Keratinocyte (primary cell): ENCODE measurements at regions not wholly inside any gene's neighbourhood (a gene's known extent, or its start where the extent isn't known, plus 50 kb on each side); places are given as distances from the start of the nearest gene placed in this dataset.

Experiments
- DNase-seq: peaks from one replicate; pipeline ENCODE4 v3.0.0-alpha.2; 2011; ENCODE audit warnings: low read depth, missing footprints, low spot score
- FAIRE-seq: peaks from 2 replicates; lab custom pipeline; 2011; peaks lifted over from hg19 to GRCh38; lab: Jason Lieb, UNC
- H2AFZ ChIP-seq: 2 replicates; pipeline ENCODE4 v1.6.0; 2012; ENCODE audit warnings: low read length, control low read depth, inconsistent platforms; ENCODE audit not compliant: control insufficient read depth
- H3K27ac ChIP-seq: 2 replicates; pipeline ENCODE4 v1.5.1; 2011; ENCODE audit warnings: low read length; ENCODE audit not compliant: control insufficient read depth, insufficient read depth
- H3K27me3 ChIP-seq: 3 replicates; pipeline ENCODE4 v1.6.0; 2011; ENCODE audit warnings: low read length; ENCODE audit not compliant: control insufficient read depth, insufficient read depth; ENCODE audit errors: extremely low read depth
- H3K36me3 ChIP-seq, 2 experiments: 2 replicates in 1 of 2; 3 replicates in 1 of 2; pipeline ENCODE4 v1.5.1; 2011; ENCODE audit warnings: low read length in 2 of 2, mild to moderate bottlenecking in 1 of 2; ENCODE audit not compliant: control insufficient read depth in 2 of 2, insufficient read depth in 2 of 2; ENCODE audit errors: extremely low read depth in 1 of 2
- H3K4me1 ChIP-seq: 3 replicates; pipeline ENCODE4 v1.5.1; 2011; ENCODE audit warnings: low read length; ENCODE audit not compliant: control insufficient read depth, insufficient read depth; ENCODE audit errors: extremely low read depth
- H3K4me2 ChIP-seq: 3 replicates; pipeline ENCODE4 v1.6.0; 2011; ENCODE audit warnings: low read depth, low read length; ENCODE audit not compliant: control insufficient read depth, insufficient read depth; ENCODE audit errors: extremely low read depth
- H3K4me3 ChIP-seq, 3 experiments: fragments of 200-600 bp in 1 of 3; sonication (generic) in 1 of 3; 2 replicates in 2 of 3; 3 replicates in 1 of 3; pipeline ENCODE4 v1.5.1; 2011 to 2016; ENCODE audit warnings: low read length in 3 of 3, mild to moderate bottlenecking in 3 of 3, control low read depth in 2 of 3, inconsistent platforms in 1 of 3, low read depth in 1 of 3, mixed read lengths in 1 of 3, mixed run types in 1 of 3, moderate library complexity in 1 of 3; ENCODE audit not compliant: control insufficient read depth in 2 of 3, insufficient read depth in 2 of 3; ENCODE audit errors: extremely low read depth in 1 of 3
- H3K79me2 ChIP-seq: 2 replicates; pipeline ENCODE4 v1.6.0; 2012; ENCODE audit warnings: low read length; ENCODE audit not compliant: control insufficient read depth, insufficient read depth
- H3K9ac ChIP-seq: 3 replicates; pipeline ENCODE4 v1.6.0; 2011; ENCODE audit warnings: low read length; ENCODE audit not compliant: control insufficient read depth, insufficient read depth; ENCODE audit errors: extremely low read depth
- H3K9me1 ChIP-seq: 3 replicates; pipeline ENCODE4 v1.6.0; 2011; ENCODE audit warnings: low read length; ENCODE audit not compliant: control insufficient read depth, insufficient read depth; ENCODE audit errors: extremely low read depth
- H3K9me3 ChIP-seq: 2 replicates; pipeline ENCODE4 v1.5.1; 2012; ENCODE audit warnings: low read depth, low read length; ENCODE audit not compliant: control insufficient read depth
- H4K20me1 ChIP-seq: 3 replicates; pipeline ENCODE4 v1.6.0; 2011; ENCODE audit warnings: low read length; ENCODE audit not compliant: control insufficient read depth, insufficient read depth; ENCODE audit errors: extremely low read depth
- CTCF ChIP-seq, 3 experiments: IDR thresholded peaks in 1 of 3; conservative IDR thresholded peaks in 1 of 3; optimal IDR thresholded peaks in 1 of 3; 2 replicates in 2 of 3; 3 replicates in 1 of 3; pipeline versions ENCODE3 to v1.5.1; 2011; ENCODE audit warnings: low read length in 3 of 3, mild to moderate bottlenecking in 3 of 3, moderate library complexity in 2 of 3, control low read depth in 1 of 3, inconsistent platforms in 1 of 3; ENCODE audit not compliant: insufficient read depth in 2 of 3; ENCODE audit errors: extremely low read depth in 1 of 3
- EZH2 ChIP-seq: IDR thresholded peaks from one replicate; pipeline ENCODE4 v1.6.1; 2012; ENCODE audit warnings: inconsistent platforms, mild to moderate bottlenecking, low read length, moderate library complexity
- dilution Hi-C: fragments of 300-500 bp; cut with MboI; formaldehyde crosslinking; loops from one replicate; pipeline ENCODE4 v1.7.0; 2020; ENCODE audit warnings: low sequenced_read_pairs; ENCODE audit not compliant: extremely low pct_ligation_motif_present

GRCh38 chr10:63801166-63801565 is 280.0 kb downstream of the REEP3 start:
- H2AFZ ChIP-seq: no peak overlapping the region
- no peaks in the 10 kb centered on the region for H3K9me3 ChIP-seq
- H3K4me3 ChIP-seq: no peak overlapping the region
- H3K36me3 ChIP-seq: no peaks in the 10 kb centered on the region
- no peak for TF ChIP-seq EZH2
- TF ChIP-seq CTCF (optimal IDR thresholded peaks at IDR 0.05 in 1 of 3, IDR thresholded peaks at IDR 0.05 in 1 of 3, conservative IDR thresholded peaks at IDR 0.05 in 1 of 3; ENCODE audit: extremely low read depth in 1 of 3, insufficient read depth in 2 of 3, low read length in 3 of 3): no peak
- no peaks in the 10 kb centered on the region for H3K27me3 ChIP-seq
- no peaks in the 10 kb centered on the region for H3K9me1 ChIP-seq
- H3K4me1 ChIP-seq: no peaks in the 10 kb centered on the region
- FAIRE-seq: no peak
- H4K20me1 ChIP-seq: no peaks in the 10 kb centered on the region
- H3K27ac ChIP-seq: no peak overlapping the region
- DNase-seq: no peak
- dilution Hi-C loops: no loop called here
- no peak overlapping the region for H3K4me2 ChIP-seq
- H3K79me2 ChIP-seq: no peaks in the 10 kb centered on the region
- no peak overlapping the region for H3K9ac ChIP-seq

GRCh38 chr10:63806330-63806729 is 285.1 kb downstream of the REEP3 start:
- H3K4me3 ChIP-seq: no peak overlapping the region
- no peaks in the 10 kb centered on the region for H3K27me3 ChIP-seq
- no peak for FAIRE-seq
- no peaks in the 10 kb centered on the region for H4K20me1 ChIP-seq
- H3K9me1 ChIP-seq: no peaks in the 10 kb centered on the region
- H3K27ac ChIP-seq: no peak overlapping the region
- H3K36me3 ChIP-seq: no peaks in the 10 kb centered on the region
- DNase-seq: no peak
- no peaks in the 10 kb centered on the region for H3K79me2 ChIP-seq
- no peaks in the 10 kb centered on the region for H3K4me1 ChIP-seq
- no peak overlapping the region for H2AFZ ChIP-seq
- dilution Hi-C loops: no loop called here
- no peaks in the 10 kb centered on the region for H3K9me3 ChIP-seq
- TF ChIP-seq CTCF (optimal IDR thresholded peaks at IDR 0.05 in 1 of 3, IDR thresholded peaks at IDR 0.05 in 1 of 3, conservative IDR thresholded peaks at IDR 0.05 in 1 of 3; ENCODE audit: extremely low read depth in 1 of 3, insufficient read depth in 2 of 3, low read length in 3 of 3): no peak
- TF ChIP-seq EZH2: no peak
- H3K4me2 ChIP-seq: no peak overlapping the region
- H3K9ac ChIP-seq: no peak overlapping the region
